Lung (tissue), 11 donors: ENCODE measurements at regions not wholly inside any gene's neighbourhood (a gene's known extent, or its start where the extent isn't known, plus 50 kb on each side); places are given as distances from the start of the nearest gene placed in this dataset.

Experiments
- ATAC-seq: fragments of 200-7000 bp; cut with Tn5 transposase; one replicate; pipeline ENCODE4 v1.9.1; 2020; ENCODE audit warnings: moderate number of reproducible peaks; ENCODE audit not compliant: insufficient read depth, low FRiP score
- DNase-seq, 3 donors: peaks; one replicate each; pipeline ENCODE4 v3.0.0-alpha.2; 2013 to 2017
- H3K27ac ChIP-seq, 2 donors: one replicate each; pipeline ENCODE4 v1.5.1; 2013; ENCODE audit warnings: mild to moderate bottlenecking in 2 of 2, moderate library complexity in 2 of 2, control low read depth in 1 of 2, inconsistent platforms in 1 of 2, low read depth in 1 of 2, low read length in 1 of 2
- H3K27me3 ChIP-seq, 3 donors: one replicate each; pipeline ENCODE4 v1.5.1; 2013; ENCODE audit warnings: low read length in 2 of 3; ENCODE audit not compliant: control insufficient read depth in 3 of 3, insufficient read depth in 3 of 3
- H3K36me3 ChIP-seq, 4 donors: one replicate each; pipeline ENCODE4 v1.5.1; 2013; ENCODE audit warnings: low read length in 4 of 4, mild to moderate bottlenecking in 1 of 4, moderate library complexity in 1 of 4; ENCODE audit not compliant: control insufficient read depth in 4 of 4, insufficient read depth in 4 of 4
- H3K4me1 ChIP-seq, 5 donors: one replicate each; pipeline ENCODE4 v1.5.1; 2013; ENCODE audit warnings: low read length in 5 of 5, mild to moderate bottlenecking in 2 of 5, moderate library complexity in 1 of 5; ENCODE audit not compliant: control insufficient read depth in 5 of 5, insufficient read depth in 5 of 5
- H3K4me3 ChIP-seq: one replicate; pipeline ENCODE4 v1.5.1; 2013; ENCODE audit warnings: mild to moderate bottlenecking, control low read depth, moderate library complexity
- H3K9ac ChIP-seq, 2 donors: one replicate each; pipeline ENCODE4 v1.5.1; 2013; ENCODE audit warnings: low read length in 2 of 2, control low read depth in 1 of 2; ENCODE audit not compliant: insufficient read depth in 1 of 2
- H3K9me3 ChIP-seq, 4 donors: one replicate each; pipeline ENCODE4 v1.5.1; 2013; ENCODE audit warnings: low read length in 3 of 4, mild to moderate bottlenecking in 1 of 4, moderate library complexity in 1 of 4; ENCODE audit not compliant: control insufficient read depth in 4 of 4, insufficient read depth in 3 of 4
- WGBS, 2 donors: extraction: QIAGEN DNeasy Blood & Tissue Kit; methylation state at CpG; one replicate each; pipeline ENCODE4 v1.1.7; 2013; 5-methylcytosine and 5-hydroxymethylcytosine counted together
- TF ChIP-seq, protein P1 (sequence below): IDR thresholded peaks from 2 replicates; pipeline ENCODE4 v1.5.1; 2012; ENCODE audit warnings: mild to moderate bottlenecking; ENCODE audit errors: control extremely low read depth, extremely low read depth
- donor health status: control.
- donor health status: control.
- donor health status: Bipolar disorder and iron deficiency.
- donor health status: healthy.
- donor health status: DM: yes; HTN: yes; CAD: no.

DNA sequence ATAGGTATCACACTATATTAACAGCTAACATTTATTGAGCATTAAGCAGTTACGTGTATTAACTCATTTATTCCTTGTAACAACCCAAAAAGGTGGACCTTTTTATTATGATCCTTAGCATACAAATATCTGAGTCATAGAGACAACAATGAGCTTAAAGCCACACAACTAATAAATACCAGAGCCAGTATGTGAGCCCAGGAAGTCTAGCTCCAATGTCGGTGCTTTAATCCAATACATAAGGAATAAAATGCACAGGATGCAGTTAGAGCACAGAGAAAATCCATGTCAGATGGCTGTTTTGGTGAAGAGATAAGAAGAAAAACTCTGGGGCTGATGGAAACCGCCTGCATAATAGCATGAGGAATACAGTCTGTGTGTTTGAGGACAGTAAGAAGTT lies 888.6 kb downstream of the TMTC2 start:
- H3K27me3 ChIP-seq: no peaks in the 10 kb centered on the region
- WGBS, 2 donors: 84 to 85% methylated on average over 3 of the region's 3 CpGs
- H3K4me3 ChIP-seq: no peak overlapping the region
- no peak for ATAC-seq
- H3K36me3 ChIP-seq: no peaks in the 10 kb centered on the region
- H3K9me3 ChIP-seq: peaks cover 0 to under 1% (median 0%) of the 10 kb centered on the region in 4 donors
- no peak overlapping the region for H3K9ac ChIP-seq
- no peak overlapping the region for H3K27ac ChIP-seq
- TF ChIP-seq, protein P1, sequence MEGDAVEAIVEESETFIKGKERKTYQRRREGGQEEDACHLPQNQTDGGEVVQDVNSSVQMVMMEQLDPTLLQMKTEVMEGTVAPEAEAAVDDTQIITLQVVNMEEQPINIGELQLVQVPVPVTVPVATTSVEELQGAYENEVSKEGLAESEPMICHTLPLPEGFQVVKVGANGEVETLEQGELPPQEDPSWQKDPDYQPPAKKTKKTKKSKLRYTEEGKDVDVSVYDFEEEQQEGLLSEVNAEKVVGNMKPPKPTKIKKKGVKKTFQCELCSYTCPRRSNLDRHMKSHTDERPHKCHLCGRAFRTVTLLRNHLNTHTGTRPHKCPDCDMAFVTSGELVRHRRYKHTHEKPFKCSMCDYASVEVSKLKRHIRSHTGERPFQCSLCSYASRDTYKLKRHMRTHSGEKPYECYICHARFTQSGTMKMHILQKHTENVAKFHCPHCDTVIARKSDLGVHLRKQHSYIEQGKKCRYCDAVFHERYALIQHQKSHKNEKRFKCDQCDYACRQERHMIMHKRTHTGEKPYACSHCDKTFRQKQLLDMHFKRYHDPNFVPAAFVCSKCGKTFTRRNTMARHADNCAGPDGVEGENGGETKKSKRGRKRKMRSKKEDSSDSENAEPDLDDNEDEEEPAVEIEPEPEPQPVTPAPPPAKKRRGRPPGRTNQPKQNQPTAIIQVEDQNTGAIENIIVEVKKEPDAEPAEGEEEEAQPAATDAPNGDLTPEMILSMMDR: no peak
- H3K4me1 ChIP-seq: no peaks in the 10 kb centered on the region
- no peak for DNase-seq

DNA sequence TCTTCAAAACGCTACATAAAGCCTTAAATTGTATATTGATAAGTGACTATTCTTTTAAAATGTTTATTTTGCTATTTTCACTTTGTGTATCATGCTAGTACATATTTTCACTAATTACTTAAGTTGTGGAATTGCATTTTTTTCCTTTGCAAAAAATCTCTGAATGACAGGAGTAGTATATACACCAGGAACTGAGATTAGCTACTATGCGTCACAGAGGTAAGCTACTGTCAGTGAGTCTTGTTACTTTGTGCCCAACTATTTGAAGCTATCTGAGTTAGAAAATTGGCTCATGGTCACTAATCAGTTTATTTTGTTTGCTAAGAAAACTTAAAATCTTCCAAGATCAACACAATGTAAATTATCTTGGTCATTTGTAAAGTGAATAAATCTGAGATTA lies 887.4 kb downstream of the TMTC2 start:
- no peaks in the 10 kb centered on the region for H3K27me3 ChIP-seq
- H3K4me1 ChIP-seq: no peaks in the 10 kb centered on the region
- ATAC-seq: no peak
- no peak overlapping the region for H3K4me3 ChIP-seq
- WGBS, 2 donors: 83 to 84% methylated on average over 2 of the region's 2 CpGs
- TF ChIP-seq, protein P1: no peak
- no peak overlapping the region for H3K27ac ChIP-seq
- no peaks in the 10 kb centered on the region for H3K36me3 ChIP-seq
- no peak for DNase-seq
- no peak overlapping the region for H3K9ac ChIP-seq
- peaks cover 0 to 3% (median 0%) of the 10 kb centered on the region in 4 donors for H3K9me3 ChIP-seq

DNA sequence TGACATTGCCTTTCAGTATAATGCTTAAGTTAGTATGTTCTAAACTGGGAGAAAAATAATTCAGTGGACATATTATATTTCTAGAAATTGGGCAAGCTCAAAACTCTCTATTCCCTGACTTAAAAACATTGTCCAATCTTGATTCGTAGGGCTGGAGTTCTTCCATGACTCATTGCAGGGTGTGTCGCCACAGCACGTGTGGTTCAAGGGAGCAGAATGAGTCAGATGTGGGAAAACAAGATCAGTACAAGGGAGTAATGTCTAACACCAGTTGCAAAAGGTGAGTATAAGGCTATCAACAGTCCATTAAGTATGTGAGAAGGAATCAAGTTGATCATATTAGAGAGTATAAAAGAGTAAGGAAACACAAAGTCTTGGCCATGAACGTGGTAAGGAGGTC lies 887.0 kb downstream of the TMTC2 start:
- DNase-seq: no peak
- peak; percentile 19 for ATAC-seq
- 52 to 73% methylated on average over 4 of the region's 4 CpGs for WGBS, 2 donors

More for the DNA sequence above, 887.0 kb downstream of the TMTC2 start:
- Histone ChIP-seq H3K27me3 (no peaks in the 10 kb centered on the region), H3K4me1 (no peaks in the 10 kb centered on the region), H3K4me3 (no peak overlapping the region), H3K36me3 (no peaks in the 10 kb centered on the region), H3K9ac (no peak overlapping the region), H3K27ac (no peak overlapping the region), H3K9me3 (peaks cover 0 to 3% (median 0%) of the 10 kb centered on the region in 4 donors)
- TF ChIP-seq, protein P1: no peak
